Cardiac muscle cell (in vitro differentiated cells and primary cell): ENCODE measurements at regions not wholly inside any gene's neighbourhood (a gene's known extent, or its start where the extent isn't known, plus 50 kb on each side); places are given as distances from the start of the nearest gene placed in this dataset.
"Not testable (repeated sequence)": the region's sequence is repeated elsewhere in the genome, so short reads cannot be mapped to it uniquely, and the experiment has no call there.

ENCODE experiments used
- DNase-seq, 2 donors: peaks; one replicate each; pipeline versions ENCODE4 v3.0.0 to v3.0.0-alpha.2; 2010 to 2017; ENCODE audit warnings: low read depth in 1 of 2, low spot score in 1 of 2
- H3K27ac ChIP-seq: fragments of 200-600 bp; sonication (generic); 2 replicates; pipeline ENCODE4 v1.5.1; 2016
- H3K27me3 ChIP-seq: fragments of 200-600 bp; sonication (generic); 2 replicates; pipeline ENCODE4 v1.6.0; 2016; ENCODE audit warnings: control low read depth
- H3K36me3 ChIP-seq: fragments of 200-600 bp; sonication (generic); 2 replicates; pipeline ENCODE4 v1.5.1; 2016; ENCODE audit warnings: control low read depth
- H3K4me1 ChIP-seq: fragments of 200-600 bp; sonication (generic); 2 replicates; pipeline ENCODE4 v1.8.1; 2017; ENCODE audit warnings: low read depth, mild to moderate bottlenecking, mixed run types
- H3K4me3 ChIP-seq: fragments of 200-600 bp; sonication (generic); 2 replicates; pipeline ENCODE4 v1.5.1; 2016; ENCODE audit warnings: mild to moderate bottlenecking
- H3K9me3 ChIP-seq: fragments of 200-600 bp; sonication (generic); 2 replicates; pipeline ENCODE4 v1.5.1; 2017; ENCODE audit warnings: low read depth, mild to moderate bottlenecking, control low read depth
- CTCF ChIP-seq: IDR thresholded peaks from 2 replicates; pipeline ENCODE4 v1.5.1; 2012; ENCODE audit warnings: low read depth, mild to moderate bottlenecking, low read length

GRCh38 chr2:14998546-14998945, 366.0 kb downstream of the LRATD1 start:
- peaks cover 2% of the 10 kb centered on the region for H3K27me3 ChIP-seq
- no peaks in the 10 kb centered on the region for H3K36me3 ChIP-seq
- no peak overlapping the region for H3K27ac ChIP-seq
- no peak for TF ChIP-seq CTCF
- no peaks in the 10 kb centered on the region for H3K9me3 ChIP-seq
- DNase-seq, result no peak
- no peak overlapping the region for H3K4me3 ChIP-seq
- no peaks in the 10 kb centered on the region for H3K4me1 ChIP-seq

GRCh38 chr2:14999114-14999661, 366.7 kb downstream of the LRATD1 start:
- Histone ChIP-seq H3K36me3 (no peaks in the 10 kb centered on the region), H3K27ac (no peak overlapping the region), H3K4me1 (no peaks in the 10 kb centered on the region), H3K27me3 (peaks cover 2% of the 10 kb centered on the region), H3K4me3 (no peak overlapping the region), H3K9me3 (no peaks in the 10 kb centered on the region)
- no peak for DNase-seq
- no peak for TF ChIP-seq CTCF

- not testable (repeated sequence) for H3K9me3 ChIP-seq, H3K27ac ChIP-seq, DNase-seq, H3K36me3 ChIP-seq, H3K4me1 ChIP-seq, H3K4me3 ChIP-seq, H3K27me3 ChIP-seq
These were observed 370.0 kb downstream of the LRATD1 start for GRCh38 chr2:15002519-15002918.

GRCh38 chr2:15006667-15007066, 374.1 kb downstream of the LRATD1 start:
- DNase-seq, result no peak
- Histone ChIP-seq H3K27ac (no peak overlapping the region), H3K36me3 (no peaks in the 10 kb centered on the region), H3K9me3 (no peaks in the 10 kb centered on the region), H3K4me3 (no peak overlapping the region), H3K27me3 (no peaks in the 10 kb centered on the region), H3K4me1 (no peaks in the 10 kb centered on the region)
- TF ChIP-seq CTCF, result no peak

- DNase-seq, result no peak
- Histone ChIP-seq H3K9me3 (no peaks in the 10 kb centered on the region), H3K27me3 (no peaks in the 10 kb centered on the region), H3K36me3 (no peaks in the 10 kb centered on the region), H3K27ac (no peak overlapping the region), H3K4me1 (no peaks in the 10 kb centered on the region), H3K4me3 (no peak overlapping the region)
- no peak for TF ChIP-seq CTCF
These were observed 377.2 kb downstream of the LRATD1 start for GRCh38 chr2:15009681-15010080.

- H3K4me1 ChIP-seq, result no peaks in the 10 kb centered on the region
- TF ChIP-seq CTCF, result no peak
- no peak for DNase-seq
- H3K27ac ChIP-seq, result no peak overlapping the region
- no peaks in the 10 kb centered on the region for H3K36me3 ChIP-seq
- H3K27me3 ChIP-seq, result no peaks in the 10 kb centered on the region
- no peak overlapping the region for H3K4me3 ChIP-seq
- no peaks in the 10 kb centered on the region for H3K9me3 ChIP-seq
These were observed 377.8 kb downstream of the LRATD1 start for GRCh38 chr2:15010346-15010745.
